GM12878 (cell line): ENCODE measurements at regions not wholly inside any gene's neighbourhood (a gene's known extent, or its start where the extent isn't known, plus 50 kb on each side); places are given as distances from the start of the nearest gene placed in this dataset.

Experiments used
- ATAC-seq: fragments of 200-7000 bp; cut with Tn5 transposase; 3 replicates; pipeline ENCODE4 v1.9.1; 2020; ENCODE audit warnings: mild to moderate bottlenecking, moderate library complexity
- BruUV-seq: library from RNA; stranded (reverse); fragments of 400-500 nt; replicated peaks from 2 replicates; lab custom pipeline; 2021; lab: Mats Ljungman, UMichigan
- CTCF ChIA-PET: fragments of 300-600 bp; sonication (Branson Sonifier 250); formaldehyde crosslinking; extraction: SDS; loops from one replicate; lab custom pipeline; 2021; ENCODE audit warnings: inconsistent platforms; lab: Yijun Ruan, JAX
- POLR2A ChIA-PET: fragments of 350-600 bp; formaldehyde crosslinking; extraction: SDS; loops from one replicate; lab custom pipeline; 2021; ENCODE audit warnings: inconsistent platforms; lab: Charles Lee
- RAD21 ChIA-PET: fragments of 300-600 bp; sonication (Branson Sonifier 250); formaldehyde crosslinking; loops from one replicate; lab custom pipeline; 2023; ENCODE audit warnings: antibody characterized with exemption; ENCODE audit not compliant: unreplicated experiment; lab: Charles Lee
- SMC1A ChIA-PET: fragments of 300-600 bp; sonication (Branson Sonifier 250); formaldehyde crosslinking; loops from one replicate; lab custom pipeline; 2023; ENCODE audit not compliant: unreplicated experiment, uncharacterized antibody; lab: Charles Lee
- DNase-seq: peaks from one replicate; pipeline ENCODE4 v3.0.0-alpha.2; 2011; ENCODE audit warnings: low read depth, low spot score
- FAIRE-seq: peaks from 3 replicates; lab custom pipeline; 2011; peaks lifted over from hg19 to GRCh38; lab: Jason Lieb, UNC
- H2AFZ ChIP-seq: 2 replicates; pipeline ENCODE4 v1.6.0; 2011; ENCODE audit warnings: low read depth, low read length, control low read depth; ENCODE audit not compliant: control insufficient read depth
- H3K27ac ChIP-seq: 2 replicates; pipeline ENCODE4 v1.5.1; 2011; ENCODE audit warnings: control low read depth; ENCODE audit not compliant: control insufficient read depth, insufficient read depth
- H3K27me3 ChIP-seq, 2 experiments: replicated peaks in 1 of 2; 2 replicates each; pipeline versions ENCODE4 v1.6.0 to v1.6.1; 2011; ENCODE audit warnings: low read length in 1 of 2; ENCODE audit not compliant: control insufficient read depth in 2 of 2, insufficient read depth in 2 of 2
- H3K36me3 ChIP-seq, 2 experiments: 2 replicates each; pipeline ENCODE4 v1.5.1; 2011; ENCODE audit warnings: low read length in 1 of 2; ENCODE audit not compliant: control insufficient read depth in 2 of 2, insufficient read depth in 2 of 2
- H3K4me1 ChIP-seq: 2 replicates; pipeline ENCODE4 v1.6.1; 2011; ENCODE audit warnings: mild to moderate bottlenecking, low read length, moderate library complexity, mixed read lengths; ENCODE audit not compliant: control insufficient read depth, insufficient read depth
- H3K4me2 ChIP-seq: 2 replicates; pipeline ENCODE4 v1.6.0; 2011; ENCODE audit warnings: control low read depth; ENCODE audit not compliant: control insufficient read depth, insufficient read depth
- H3K4me3 ChIP-seq: fragments of 200-600 bp; sonication (generic); 2 replicates; pipeline ENCODE4 v1.5.1; 2016
- H3K79me2 ChIP-seq: 2 replicates; pipeline ENCODE4 v1.6.0; 2011; ENCODE audit warnings: low read length; ENCODE audit not compliant: control insufficient read depth, insufficient read depth
- H3K9ac ChIP-seq: 2 replicates; pipeline ENCODE4 v1.8.0; 2011; ENCODE audit warnings: low read length, control low read depth, mixed read lengths; ENCODE audit not compliant: control insufficient read depth, insufficient read depth
- H3K9me3 ChIP-seq: replicated peaks from 3 replicates; pipeline ENCODE4 v1.5.1; 2011; ENCODE audit warnings: mild to moderate bottlenecking, low read length; ENCODE audit not compliant: control insufficient read depth, insufficient read depth
- H4K20me1 ChIP-seq: 2 replicates; pipeline ENCODE4 v1.6.0; 2011; ENCODE audit not compliant: control insufficient read depth, insufficient read depth
- CUX1 ChIP-seq: IDR thresholded peaks from 2 replicates; pipeline ENCODE4 v1.6.1; 2012; ENCODE audit warnings: improper control_type of control experiment, low read depth, low read length; ENCODE audit not compliant: insufficient replicate concordance
- E4F1 ChIP-seq: fragments of 450-650 bp; IDR thresholded peaks from 2 replicates; pipeline ENCODE4 v1.6.1; 2018; ENCODE audit warnings: borderline replicate concordance, mild to moderate bottlenecking; ENCODE audit not compliant: partially characterized antibody
- ELK1 ChIP-seq: IDR thresholded peaks from 2 replicates; pipeline ENCODE4 v1.6.1; 2012; ENCODE audit warnings: low read depth, low read length, improper control_type of control experiment
- FOXK2 ChIP-seq: fragments of 450-650 bp; IDR thresholded peaks from 2 replicates; pipeline ENCODE4 v1.6.1; 2017; ENCODE audit warnings: mild to moderate bottlenecking, moderate library complexity
- HCFC1 ChIP-seq: fragments of 150-350 bp; IDR thresholded peaks from 2 replicates; pipeline ENCODE4 v1.6.1; 2014; ENCODE audit warnings: low read length
- IRF4 ChIP-seq: IDR thresholded peaks from 2 replicates; pipeline ENCODE4 v1.6.1; 2011; ENCODE audit warnings: low read depth, low read length
- LARP7 ChIP-seq: fragments of 450-650 bp; IDR thresholded peaks from 2 replicates; pipeline ENCODE4 v1.6.1; 2017; ENCODE audit warnings: mild to moderate bottlenecking
- NFYA ChIP-seq: IDR thresholded peaks from 2 replicates; pipeline ENCODE4 v1.6.1; 2011; ENCODE audit warnings: low read depth, mild to moderate bottlenecking, low read length, improper control_type of control experiment, borderline replicate concordance
- POLR2AphosphoS2 ChIP-seq: IDR thresholded peaks from 2 replicates; pipeline ENCODE4 v1.6.1; 2011; ENCODE audit warnings: low read depth, mild to moderate bottlenecking, low read length, improper control_type of control experiment, moderate library complexity
- RAD21 ChIP-seq: IDR thresholded peaks from 2 replicates; pipeline ENCODE4 v1.6.1; 2011; ENCODE audit warnings: mild to moderate bottlenecking, low read depth, low read length, moderate library complexity; ENCODE audit not compliant: insufficient read depth
- SIN3A ChIP-seq: IDR thresholded peaks from 2 replicates; pipeline ENCODE4 v1.6.1; 2012; ENCODE audit warnings: low read depth, low read length, improper control_type of control experiment
- WGBS: methylation state at CpG from one replicate; pipeline ENCODE4 v1.1.6; 2016; ENCODE audit warnings: low lambda C conversion rate; ENCODE audit not compliant: insufficient replicate concordance, insufficient coverage; ENCODE audit errors: missing lambda C conversion rate; 5-methylcytosine and 5-hydroxymethylcytosine counted together
- in situ Hi-C: fragments of 300-500 bp; cut with MboI; formaldehyde crosslinking; loops from 9 replicates; pipeline ENCODE4 v1.14.3; 2018; ENCODE audit warnings: mixed read lengths
- intact Hi-C: fragments of 100-400 bp; cut with micrococcal nuclease; formaldehyde crosslinking; loops from one replicate; pipeline ENCODE4 v1.14.2; 2022; ENCODE audit not compliant: unreplicated experiment

- ChIA-PET CTCF (interaction anchor here (0.8 to 1.8 kb wide), 4 partner anchors 11 to 80 kb away, joined by 3 to 4 read pairs (median 4); no protein-coding TSS in a partner anchor), RAD21 (interaction anchor here (1.0 to 3.7 kb wide), 3 partner anchors 21 to 80 kb away, joined by 3 to 15 read pairs (median 5); no protein-coding TSS in a partner anchor), POLR2A (interaction anchor here (0.6 kb wide), 2 partner anchors 257 to 731 kb away, joined by 3 to 7 read pairs; no protein-coding TSS in a partner anchor), SMC1A (interaction anchor here (0.8 to 2.5 kb wide), 6 partner anchors 11 to 80 kb away, joined by 3 to 8 read pairs (median 4); no protein-coding TSS in a partner anchor)
- intact Hi-C loops (loop anchor here (5.0 kb wide), 2 partner anchors 82 to 222 kb away; no protein-coding TSS in a partner anchor), in situ Hi-C loops (no loop called here)
- no TSS peak for BruUV-seq
- Histone ChIP-seq H4K20me1 (no peaks in the 10 kb centered on the region), H3K9me3 (no peaks in the 10 kb centered on the region; the same call in 2 of the 3 replicates), H2AFZ (peak overlapping the region; percentile 54), H3K79me2 (no peaks in the 10 kb centered on the region), H3K4me3 (0 out of 2 replicates have a peak overlapping the region, but pooled peaks have one; percentile 20), H3K36me3 (no peaks in the 10 kb centered on the region), H3K4me1 (peaks cover 60% of the 10 kb centered on the region), H3K9ac (no peak overlapping the region; the same call in 1 of the 2 replicates), H3K27ac (peak overlapping the region; percentile 77), H3K4me2 (no peak overlapping the region), H3K27me3 (no peaks in the 10 kb centered on the region)
- DNase-seq = no peak
- TF ChIP-seq POLR2AphosphoS2 (no peak), HCFC1 (no peak), FOXK2 (no peak), SIN3A (no peak), LARP7 (no peak), ELK1 (no peak), CUX1 (no peak), NFYA (no peak), RAD21 (no peak), E4F1 (no peak), IRF4 (no peak)
- FAIRE-seq = no peak
- 39% methylated on average over 5 of the region's 5 CpGs for WGBS
- ATAC-seq = no peak
Measured at GRCh38 chr1:14519976-14520375, 78.5 kb upstream of the KAZN start.
